HG03460 (cell line): ENCODE measurements at regions not wholly inside any gene's neighbourhood (a gene's known extent, or its start where the extent isn't known, plus 50 kb on each side); places are given as distances from the start of the nearest gene placed in this dataset.

Experiments
- ATAC-seq: cut with Tn5 transposase; IDR thresholded peaks from one replicate; pipeline ENCODE4 v1.9.1; 2021; ENCODE audit not compliant: unreplicated experiment

GRCh38 chr3:68468695-68469375 lies 463.5 kb downstream of the TAFA4 start:
- no peak for ATAC-seq

- ATAC-seq, result no peak
Observed at GRCh38 chr3:68467465-68467864, 464.9 kb downstream of the TAFA4 start.

DNA sequence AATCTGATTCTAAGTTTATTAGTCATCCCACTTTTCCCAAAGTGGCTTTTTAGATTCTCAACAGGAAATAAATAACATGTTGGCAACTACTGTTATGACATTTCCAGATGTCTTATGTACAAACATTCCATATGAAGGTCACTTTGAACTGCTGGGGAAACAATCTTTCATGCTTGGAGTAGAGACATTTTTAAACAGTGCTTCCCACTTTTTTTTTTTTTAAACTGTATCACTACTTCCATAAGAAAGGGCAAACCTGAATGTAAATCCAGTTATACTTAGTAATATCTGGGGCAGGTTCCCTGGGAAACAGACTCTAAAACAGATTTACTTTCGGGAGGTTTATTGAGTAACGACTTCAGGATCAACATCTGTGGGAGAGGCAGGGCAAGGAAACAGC lies 473.8 kb downstream of the TAFA4 start:
- no peak for ATAC-seq

DNA sequence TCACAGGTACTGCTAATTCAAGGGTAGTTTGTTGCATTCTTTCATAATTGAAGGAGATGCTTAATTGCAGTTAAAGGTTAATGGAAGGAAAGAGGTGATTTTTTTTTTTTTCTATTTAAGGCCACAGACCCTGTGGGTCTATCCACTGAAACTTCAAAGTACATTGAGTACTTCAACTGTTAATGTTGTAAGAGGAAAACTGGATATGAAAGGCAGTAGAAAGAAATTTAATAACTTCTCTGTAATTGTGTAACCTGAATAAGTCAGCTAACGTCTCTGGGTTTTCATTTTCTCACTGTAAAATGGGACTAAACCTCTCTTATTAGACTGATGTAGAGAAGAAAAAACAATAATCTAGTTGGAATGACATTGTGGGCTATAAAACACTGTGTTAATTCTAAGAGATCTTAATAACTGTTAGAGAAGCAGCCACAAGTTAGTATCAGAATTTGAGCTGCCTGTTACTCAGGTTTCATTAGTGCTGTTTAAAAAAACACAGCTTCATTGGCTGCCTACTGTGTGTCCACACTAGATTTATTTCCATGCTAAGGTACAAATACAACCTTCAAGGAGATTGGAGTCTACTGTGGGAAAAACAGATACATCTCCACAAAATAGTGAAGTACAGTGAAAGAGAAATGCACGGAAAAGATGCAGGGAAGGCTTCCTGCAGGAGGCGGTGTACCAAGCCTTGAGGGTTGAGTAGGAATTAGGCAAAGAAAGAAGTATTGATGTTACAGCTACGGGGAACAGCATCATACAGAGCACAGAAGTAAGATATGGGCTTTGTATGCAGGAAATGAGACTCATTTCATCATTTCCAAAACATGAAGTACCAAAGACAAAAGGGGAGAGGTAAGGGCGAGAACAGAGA lies 483.6 kb downstream of the TAFA4 start:
- ATAC-seq, result no peak

GRCh38 chr3:68447885-68448284 lies 484.5 kb downstream of the TAFA4 start:
- no peak for ATAC-seq

GRCh38 chr3:68441054-68441453 lies 491.3 kb downstream of the TAFA4 start:
- ATAC-seq, result no peak

DNA sequence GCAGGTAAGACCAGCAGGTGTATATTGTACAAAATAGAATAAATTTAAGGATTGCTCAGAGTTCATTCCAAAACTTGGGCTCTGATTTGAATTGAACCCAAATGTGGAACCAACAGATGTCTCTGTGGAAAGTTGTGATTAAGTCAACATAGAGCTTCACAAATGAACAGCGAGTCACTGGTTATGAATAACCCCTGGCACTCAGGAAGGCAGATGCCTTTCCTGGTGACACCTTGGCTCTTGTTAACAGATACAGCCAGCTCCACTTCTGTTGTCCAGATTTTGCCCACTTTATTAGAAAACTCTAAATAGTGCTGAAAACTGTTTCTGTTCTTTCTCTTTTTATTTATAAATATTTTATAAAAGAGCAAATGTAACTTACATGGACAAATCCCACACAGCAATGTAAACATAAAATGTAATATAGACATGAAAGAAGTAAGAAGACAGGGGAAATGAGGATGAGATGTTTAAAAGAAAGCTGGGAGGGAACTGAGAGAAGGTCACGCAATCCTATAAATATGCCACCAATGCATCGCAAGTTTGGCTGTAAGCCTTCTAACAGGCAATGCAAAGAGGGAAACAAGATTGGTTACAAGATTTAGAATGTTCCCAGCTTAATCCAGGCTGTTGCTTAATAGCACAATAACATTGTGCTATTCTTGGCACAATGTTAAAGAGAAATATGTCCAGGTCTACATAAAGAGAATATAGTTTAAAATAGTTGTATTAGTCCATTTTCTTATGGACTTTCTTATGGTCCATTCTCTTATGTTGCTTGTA lies 495.5 kb downstream of the TAFA4 start:
- no peak for ATAC-seq

DNA sequence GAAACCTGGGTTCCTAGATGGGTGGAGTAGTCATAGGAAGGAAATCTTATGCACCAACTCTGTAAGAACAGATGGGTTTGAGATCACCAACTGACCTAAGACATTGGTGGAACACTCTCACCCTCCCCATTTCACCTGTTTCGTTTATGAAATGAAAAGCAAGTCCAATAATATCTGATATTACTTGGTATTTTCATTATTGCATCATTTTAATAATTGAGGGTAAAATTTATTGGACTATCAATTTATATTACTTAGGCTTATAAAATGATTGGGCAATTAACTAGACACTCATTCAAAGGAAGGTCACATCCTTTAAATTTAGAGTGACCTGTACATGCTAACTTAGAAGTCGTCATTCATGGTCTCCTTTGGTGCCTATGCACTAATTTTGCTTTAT lies 503.9 kb downstream of the TAFA4 start:
- ATAC-seq, result no peak

- ATAC-seq, result no peak
Observed at GRCh38 chr3:68424796-68425460, 507.4 kb downstream of the TAFA4 start.

DNA sequence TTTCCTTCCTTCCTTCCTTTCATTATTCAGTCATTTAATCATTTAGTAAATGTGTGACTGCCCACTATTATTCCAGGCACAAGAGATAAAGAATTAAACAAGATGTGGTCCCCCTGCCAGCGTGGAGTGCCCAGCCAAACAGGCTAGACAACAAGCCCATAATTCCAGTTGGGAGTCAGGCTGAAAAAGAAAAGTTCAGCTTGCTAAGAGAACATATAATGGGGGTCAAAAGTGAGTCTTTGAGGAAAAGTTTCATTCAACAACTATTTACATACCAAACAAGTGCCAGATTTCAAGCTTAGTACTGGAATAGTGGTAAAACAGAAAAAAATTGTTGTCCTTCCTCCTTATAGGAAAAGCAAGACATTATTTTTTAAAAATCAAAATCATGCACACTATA lies 523.7 kb downstream of the TAFA4 start:
- no peak for ATAC-seq

GRCh38 chr3:68403741-68404140 lies 528.6 kb downstream of the TAFA4 start:
- ATAC-seq, result no peak

- no peak for ATAC-seq
Observed at GRCh38 chr3:68402235-68402918, 530.0 kb downstream of the TAFA4 start.

DNA sequence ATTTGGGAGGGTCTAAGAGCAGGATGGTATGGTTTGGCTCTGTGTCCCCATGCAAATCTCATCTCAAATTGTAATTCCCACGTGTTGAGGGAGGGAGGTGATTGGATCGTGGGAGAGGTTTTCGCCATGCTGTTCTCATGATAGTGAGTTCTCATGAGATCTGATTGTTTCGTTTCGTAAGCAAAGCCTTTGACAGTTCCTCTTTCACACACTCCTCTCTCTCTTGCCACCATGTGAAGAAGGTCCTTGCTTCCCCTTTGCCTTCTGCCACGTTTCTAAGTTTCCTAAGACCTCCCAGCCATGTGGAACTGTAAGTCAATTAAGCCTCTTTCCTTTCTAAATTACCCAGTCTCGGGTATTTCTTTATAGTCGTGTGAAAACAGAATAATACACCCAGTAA lies 553.7 kb downstream of the TAFA4 start:
- no peak for ATAC-seq

DNA sequence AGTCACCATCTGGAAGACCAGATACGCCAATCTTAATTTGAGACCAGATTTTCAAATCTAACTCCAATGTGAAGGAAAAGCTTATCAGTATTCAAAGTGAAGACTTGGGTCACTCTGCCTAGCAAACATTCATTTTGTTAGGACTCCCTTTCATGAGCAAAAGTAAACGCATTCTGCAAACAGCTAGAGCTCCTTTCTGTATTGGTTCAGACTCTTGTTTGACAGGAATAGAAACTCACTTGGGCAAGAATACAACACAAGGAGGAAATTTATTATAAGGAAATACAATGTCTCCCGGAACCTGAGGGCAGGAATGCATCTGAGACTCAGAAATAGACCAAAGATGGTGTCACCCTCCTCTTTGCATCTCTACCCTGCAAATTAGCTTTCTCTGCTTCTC lies 558.6 kb downstream of the TAFA4 start:
- no peak for ATAC-seq

GRCh38 chr3:68363796-68364195 lies 568.6 kb downstream of the TAFA4 start:
- ATAC-seq, result no peak

DNA sequence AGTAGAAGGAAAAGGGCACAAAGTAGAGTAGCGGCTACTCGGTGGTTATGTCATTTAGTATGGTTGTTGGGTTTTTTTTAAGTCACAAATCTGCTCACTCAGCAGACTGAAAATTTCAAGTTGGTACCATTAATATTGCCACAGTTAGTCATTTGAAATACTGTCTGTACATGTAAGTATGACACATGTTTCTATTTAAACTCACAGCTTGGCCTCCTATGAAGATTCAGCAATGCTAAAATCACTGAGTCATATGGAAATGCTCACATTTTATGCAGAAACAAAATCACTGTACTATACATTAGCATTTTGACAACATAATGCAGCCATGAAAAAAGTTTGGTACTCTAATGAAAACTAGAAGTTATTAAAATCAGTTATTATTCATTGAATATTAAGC lies 571.9 kb downstream of the TAFA4 start:
- no peak for ATAC-seq

DNA sequence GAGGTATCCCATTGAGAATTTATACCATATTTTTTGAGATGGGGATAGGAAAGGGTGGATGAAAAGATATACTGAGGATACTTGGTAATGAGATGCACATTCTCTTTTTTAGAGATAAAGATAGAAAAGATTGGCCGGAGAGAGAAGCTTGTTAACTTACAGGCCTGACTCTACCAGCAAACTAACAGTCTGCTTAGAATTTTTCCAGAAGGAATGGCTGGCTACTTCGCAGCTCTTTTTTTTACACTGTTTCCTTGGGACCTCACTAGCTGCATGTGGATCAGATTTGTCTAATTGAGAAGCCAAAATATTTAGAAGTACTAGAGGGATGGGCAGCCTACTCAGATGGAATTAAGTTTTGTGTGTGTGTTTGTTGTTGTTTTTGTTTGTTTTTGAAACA lies 586.6 kb downstream of the TAFA4 start:
- no peak for ATAC-seq

DNA sequence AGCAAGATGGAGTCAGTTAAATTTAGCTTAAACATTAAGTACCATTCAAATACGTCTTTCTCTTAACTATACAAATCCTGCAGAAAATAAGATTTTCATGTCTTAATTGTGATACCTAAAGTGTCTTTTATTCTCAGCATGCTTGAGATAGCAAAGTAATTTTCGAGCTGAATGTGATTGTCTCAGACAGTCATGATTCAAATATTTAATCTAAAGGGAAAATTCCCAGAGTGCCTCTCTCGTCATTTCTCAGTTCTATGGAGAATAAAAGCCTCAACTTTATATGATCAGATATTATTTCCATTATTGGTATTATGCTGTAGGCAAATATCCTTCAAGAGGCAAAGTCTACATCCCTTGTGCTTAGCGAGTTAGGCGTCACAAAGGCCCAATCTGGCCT lies 589.9 kb downstream of the TAFA4 start:
- ATAC-seq, result no peak

DNA sequence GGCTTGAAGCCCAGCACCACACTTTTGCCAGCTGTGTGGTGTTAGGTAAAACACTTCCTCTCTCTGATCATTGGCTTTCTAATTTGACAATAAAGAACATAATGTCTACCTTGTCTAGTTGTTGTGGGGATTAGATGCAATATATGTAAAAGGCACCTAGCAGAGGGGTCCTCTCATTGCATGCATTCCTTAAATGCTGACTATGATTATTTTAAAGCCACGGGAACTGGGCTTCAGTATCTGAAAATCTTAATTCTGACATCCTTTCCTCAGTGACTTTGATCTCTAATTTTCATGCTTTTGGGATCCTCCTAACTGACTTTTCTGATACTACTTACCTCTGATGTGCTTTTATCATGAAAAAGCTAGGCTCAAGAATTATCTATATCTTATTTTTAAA lies 596.3 kb downstream of the TAFA4 start:
- no peak for ATAC-seq

DNA sequence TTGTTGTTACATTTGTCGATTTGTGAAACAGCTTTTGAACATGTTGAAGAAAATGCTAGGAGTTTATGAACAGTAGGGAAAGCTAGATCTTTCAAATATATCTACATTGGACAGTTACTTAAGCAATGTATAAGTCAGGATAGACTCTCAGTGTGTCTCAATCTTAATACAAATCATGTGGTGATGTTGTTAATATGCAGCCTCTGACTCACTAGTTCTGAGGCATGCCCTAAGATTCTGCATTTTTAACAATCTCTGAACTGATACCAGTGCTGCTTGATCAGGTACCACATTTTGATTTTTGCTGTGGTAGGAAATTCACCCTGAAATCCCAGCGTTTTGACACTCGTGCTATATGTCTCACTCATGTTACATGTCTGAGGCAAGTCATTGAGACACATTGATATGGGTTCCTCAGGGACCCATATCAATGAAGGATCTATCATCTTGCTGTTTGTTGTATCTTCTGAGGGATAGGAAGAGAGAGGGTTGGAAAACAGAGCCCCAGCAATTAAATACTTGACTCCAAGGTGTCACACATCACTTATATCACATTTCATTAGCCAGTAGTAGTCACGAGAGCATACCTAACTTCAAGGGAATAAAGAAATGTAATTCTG lies 597.9 kb downstream of the TAFA4 start:
- no peak for ATAC-seq
